GM12874 (cell line): ENCODE measurements at regions not wholly inside any gene's neighbourhood (a gene's known extent, or its start where the extent isn't known, plus 50 kb on each side); places are given as distances from the start of the nearest gene placed in this dataset.

Experiments
- CTCF ChIP-seq: IDR thresholded peaks from 2 replicates; pipeline ENCODE4 v1.5.1; 2011; ENCODE audit warnings: low read depth, mild to moderate bottlenecking, control low read depth, low read length, moderate library complexity; ENCODE audit not compliant: insufficient read depth

- no peak for TF ChIP-seq CTCF
Measured at GRCh38 chr1:99531578-99532275, 114.2 kb upstream of the PALMD start.

GRCh38 chr1:99532276-99532580, 113.7 kb upstream of the PALMD start:
- TF ChIP-seq CTCF: no peak

- no peak for TF ChIP-seq CTCF
Measured at GRCh38 chr1:99533909-99534637, 111.8 kb upstream of the PALMD start.

GRCh38 chr1:99534638-99534930, 111.3 kb upstream of the PALMD start:
- no peak for TF ChIP-seq CTCF

GRCh38 chr1:99535470-99536164, 110.3 kb upstream of the PALMD start:
- no peak for TF ChIP-seq CTCF

- no peak for TF ChIP-seq CTCF
Measured at GRCh38 chr1:99537886-99538617, 107.9 kb upstream of the PALMD start.

GRCh38 chr1:99538618-99538956, 107.3 kb upstream of the PALMD start:
- TF ChIP-seq CTCF: no peak
